ENCODE measurements at regions not wholly inside any gene's neighbourhood (a gene's known extent, or its start where the extent isn't known, plus 50 kb on each side); places are given as distances from the start of the nearest gene placed in this dataset.
A peak's percentile ranks its signal among the peaks of the same experiment; 100 is the strongest.

- no peak for TF ChIP-seq CEBPB (IDR thresholded peaks at IDR 0.05)
- TF ChIP-seq FOXM1 (IDR thresholded peaks at IDR 0.05; ENCODE audit: borderline replicate concordance, low read depth) = no peak
- TF ChIP-seq TCF12 (IDR thresholded peaks at IDR 0.05; ENCODE audit: low read depth) = no peak
- TF ChIP-seq, protein P1, sequence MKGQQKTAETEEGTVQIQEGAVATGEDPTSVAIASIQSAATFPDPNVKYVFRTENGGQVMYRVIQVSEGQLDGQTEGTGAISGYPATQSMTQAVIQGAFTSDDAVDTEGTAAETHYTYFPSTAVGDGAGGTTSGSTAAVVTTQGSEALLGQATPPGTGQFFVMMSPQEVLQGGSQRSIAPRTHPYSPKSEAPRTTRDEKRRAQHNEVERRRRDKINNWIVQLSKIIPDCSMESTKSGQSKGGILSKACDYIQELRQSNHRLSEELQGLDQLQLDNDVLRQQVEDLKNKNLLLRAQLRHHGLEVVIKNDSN (IDR thresholded peaks at IDR 0.05) = no peak
Measured at GRCh38 chr5:171600741-171601265, 181.4 kb downstream of the FGF18 start.

DNA sequence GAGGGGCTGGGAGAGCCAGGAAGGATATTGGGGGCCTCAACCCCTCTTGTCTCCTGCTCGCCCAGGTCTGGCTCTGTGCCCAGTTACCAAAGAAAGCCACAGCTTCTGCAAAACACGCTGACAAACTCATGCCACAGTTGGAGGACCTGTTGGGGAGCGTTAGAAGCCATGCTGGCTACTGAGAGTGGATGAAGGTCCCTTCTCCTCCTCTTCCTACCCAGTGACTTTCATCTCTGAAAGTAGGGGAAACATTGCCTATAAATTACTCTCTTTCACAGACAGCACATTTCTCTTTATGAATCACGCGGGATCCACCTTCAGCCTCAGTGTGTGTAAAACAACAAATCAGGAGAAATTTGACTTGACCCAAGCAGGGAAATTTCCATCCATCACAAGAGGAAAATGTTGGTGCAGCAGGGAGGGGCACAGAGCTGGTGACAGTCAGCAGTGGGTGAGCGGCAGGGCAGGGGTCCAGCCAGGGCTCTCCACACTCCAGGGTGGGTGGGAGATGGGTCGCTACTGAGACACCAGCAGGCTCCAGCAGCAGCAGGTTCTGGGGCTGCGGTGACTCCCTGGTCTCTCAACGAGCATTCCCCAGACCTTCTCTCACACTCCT, 181.9 kb downstream of the FGF18 start:
- no peak for TF ChIP-seq EP300 (IDR thresholded peaks at IDR 0.05; ENCODE audit: borderline replicate concordance)
- no peak for TF ChIP-seq TCF12 (IDR thresholded peaks at IDR 0.05; ENCODE audit: low read depth)
- TF ChIP-seq, protein P1 (IDR thresholded peaks at IDR 0.05) = no peak
- no peak for TF ChIP-seq ZBTB7A (IDR thresholded peaks at IDR 0.05; ENCODE audit: low read depth)
- no peak for TF ChIP-seq MAX (IDR thresholded peaks at IDR 0.05)
- no peak for TF ChIP-seq TAF1 (IDR thresholded peaks at IDR 0.05; ENCODE audit: low read depth)
- no peak for TF ChIP-seq FOXM1 (IDR thresholded peaks at IDR 0.05; ENCODE audit: borderline replicate concordance, low read depth)

DNA sequence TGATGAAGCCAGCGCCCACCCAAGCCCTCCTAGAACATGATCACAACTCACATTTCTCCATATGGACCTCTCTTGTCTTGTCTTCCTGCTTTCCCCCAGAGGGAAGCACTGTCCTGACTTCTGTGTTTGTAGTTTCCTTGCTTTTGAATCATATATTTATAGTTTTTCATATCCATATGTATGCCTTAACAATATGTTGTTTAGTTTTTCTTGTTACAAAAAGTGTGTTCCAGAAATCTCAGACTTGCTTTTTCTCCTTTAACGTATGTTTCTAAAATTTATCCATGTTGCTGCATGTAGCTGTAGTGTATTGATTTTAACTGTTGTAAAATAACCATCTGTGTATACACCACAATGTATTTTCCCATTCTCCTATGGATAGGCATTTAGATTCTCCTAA, 182.0 kb upstream of the SMIM23 start:
- TF ChIP-seq MAX (IDR thresholded peaks at IDR 0.05) = no peak
- TF ChIP-seq CEBPB (IDR thresholded peaks at IDR 0.05) = no peak
- no peak for TF ChIP-seq TCF12 (IDR thresholded peaks at IDR 0.05; ENCODE audit: low read depth)

GRCh38 chr5:171604195-171604594, 181.4 kb upstream of the SMIM23 start:
- no peak for TF ChIP-seq REST (IDR thresholded peaks at IDR 0.05; ENCODE audit: low read depth)
- TF ChIP-seq CREB1 (IDR thresholded peaks at IDR 0.05; ENCODE audit: low read depth) = no peak
- no peak for TF ChIP-seq TEAD4 (IDR thresholded peaks at IDR 0.05)
- TF ChIP-seq TAF1 (IDR thresholded peaks at IDR 0.05; ENCODE audit: low read depth) = no peak
- TF ChIP-seq CEBPB (IDR thresholded peaks at IDR 0.05) = no peak
- TF ChIP-seq FOXM1 (IDR thresholded peaks at IDR 0.05; ENCODE audit: borderline replicate concordance, low read depth) = no peak
- TF ChIP-seq YY1 (IDR thresholded peaks at IDR 0.05; ENCODE audit: low read depth) = no peak
- no peak for TF ChIP-seq ZBTB7A (IDR thresholded peaks at IDR 0.05; ENCODE audit: low read depth)
- TF ChIP-seq, protein P1 (IDR thresholded peaks at IDR 0.05) = no peak
- no peak for TF ChIP-seq RAD21 (IDR thresholded peaks at IDR 0.05; ENCODE audit: low read depth)

- TF ChIP-seq RAD21 (IDR thresholded peaks at IDR 0.05; ENCODE audit: low read depth) (peak; percentile 62), FOXM1 (IDR thresholded peaks at IDR 0.05; ENCODE audit: borderline replicate concordance, low read depth) (no peak)
Measured at GRCh38 chr5:171606414-171607024, 179.1 kb upstream of the SMIM23 start.

DNA sequence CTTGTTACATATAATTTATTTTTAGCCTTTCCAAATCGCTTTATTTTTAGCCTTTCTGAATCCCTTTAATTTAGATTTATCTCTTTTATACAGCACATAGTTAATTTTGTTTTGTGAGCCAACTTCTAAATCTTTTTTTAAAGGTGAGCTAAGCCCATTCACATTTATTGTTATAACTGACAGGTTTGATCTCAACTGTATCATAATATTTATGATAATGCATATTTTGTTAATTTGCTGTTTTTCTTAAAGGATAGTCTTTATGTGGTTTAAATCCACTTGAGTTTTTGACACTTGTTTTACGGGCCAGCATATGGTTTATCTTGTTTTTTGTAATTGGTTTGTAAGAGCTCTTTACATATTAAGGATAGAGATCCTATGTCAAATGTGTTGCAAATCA, 177.8 kb upstream of the SMIM23 start:
- no peak for TF ChIP-seq FOXM1 (IDR thresholded peaks at IDR 0.05; ENCODE audit: borderline replicate concordance, low read depth)
- no peak for TF ChIP-seq YY1 (IDR thresholded peaks at IDR 0.05; ENCODE audit: low read depth)
- no peak for TF ChIP-seq CEBPB (IDR thresholded peaks at IDR 0.05)
- TF ChIP-seq REST (IDR thresholded peaks at IDR 0.05; ENCODE audit: low read depth) = no peak
- no peak for TF ChIP-seq CREB1 (IDR thresholded peaks at IDR 0.05; ENCODE audit: low read depth)
